Lung (tissue), 11 donors: ENCODE measurements at regions not wholly inside any gene's neighbourhood (a gene's known extent, or its start where the extent isn't known, plus 50 kb on each side); places are given as distances from the start of the nearest gene placed in this dataset.

Experiments used
- ATAC-seq: fragments of 200-7000 bp; cut with Tn5 transposase; one replicate; pipeline ENCODE4 v1.9.1; 2020; ENCODE audit warnings: moderate number of reproducible peaks; ENCODE audit not compliant: insufficient read depth, low FRiP score
- DNase-seq, 3 donors: peaks; one replicate each; pipeline ENCODE4 v3.0.0-alpha.2; 2013 to 2017
- H3K27ac ChIP-seq, 2 donors: one replicate each; pipeline ENCODE4 v1.5.1; 2013; ENCODE audit warnings: mild to moderate bottlenecking in 2 of 2, moderate library complexity in 2 of 2, control low read depth in 1 of 2, inconsistent platforms in 1 of 2, low read depth in 1 of 2, low read length in 1 of 2
- H3K27me3 ChIP-seq, 3 donors: one replicate each; pipeline ENCODE4 v1.5.1; 2013; ENCODE audit warnings: low read length in 2 of 3; ENCODE audit not compliant: control insufficient read depth in 3 of 3, insufficient read depth in 3 of 3
- H3K36me3 ChIP-seq, 4 donors: one replicate each; pipeline ENCODE4 v1.5.1; 2013; ENCODE audit warnings: low read length in 4 of 4, mild to moderate bottlenecking in 1 of 4, moderate library complexity in 1 of 4; ENCODE audit not compliant: control insufficient read depth in 4 of 4, insufficient read depth in 4 of 4
- H3K4me1 ChIP-seq, 5 donors: one replicate each; pipeline ENCODE4 v1.5.1; 2013; ENCODE audit warnings: low read length in 5 of 5, mild to moderate bottlenecking in 2 of 5, moderate library complexity in 1 of 5; ENCODE audit not compliant: control insufficient read depth in 5 of 5, insufficient read depth in 5 of 5
- H3K4me3 ChIP-seq: one replicate; pipeline ENCODE4 v1.5.1; 2013; ENCODE audit warnings: mild to moderate bottlenecking, control low read depth, moderate library complexity
- H3K9ac ChIP-seq, 2 donors: one replicate each; pipeline ENCODE4 v1.5.1; 2013; ENCODE audit warnings: low read length in 2 of 2, control low read depth in 1 of 2; ENCODE audit not compliant: insufficient read depth in 1 of 2
- H3K9me3 ChIP-seq, 4 donors: one replicate each; pipeline ENCODE4 v1.5.1; 2013; ENCODE audit warnings: low read length in 3 of 4, mild to moderate bottlenecking in 1 of 4, moderate library complexity in 1 of 4; ENCODE audit not compliant: control insufficient read depth in 4 of 4, insufficient read depth in 3 of 4
- WGBS, 2 donors: extraction: QIAGEN DNeasy Blood & Tissue Kit; methylation state at CpG; one replicate each; pipeline ENCODE4 v1.1.7; 2013; 5-methylcytosine and 5-hydroxymethylcytosine counted together
- TF ChIP-seq, protein P1 (sequence below): IDR thresholded peaks from 2 replicates; pipeline ENCODE4 v1.5.1; 2012; ENCODE audit warnings: mild to moderate bottlenecking; ENCODE audit errors: control extremely low read depth, extremely low read depth
- donor health status: control.
- donor health status: control.
- donor health status: Bipolar disorder and iron deficiency.
- donor health status: healthy.
- donor health status: DM: yes; HTN: yes; CAD: no.

DNA sequence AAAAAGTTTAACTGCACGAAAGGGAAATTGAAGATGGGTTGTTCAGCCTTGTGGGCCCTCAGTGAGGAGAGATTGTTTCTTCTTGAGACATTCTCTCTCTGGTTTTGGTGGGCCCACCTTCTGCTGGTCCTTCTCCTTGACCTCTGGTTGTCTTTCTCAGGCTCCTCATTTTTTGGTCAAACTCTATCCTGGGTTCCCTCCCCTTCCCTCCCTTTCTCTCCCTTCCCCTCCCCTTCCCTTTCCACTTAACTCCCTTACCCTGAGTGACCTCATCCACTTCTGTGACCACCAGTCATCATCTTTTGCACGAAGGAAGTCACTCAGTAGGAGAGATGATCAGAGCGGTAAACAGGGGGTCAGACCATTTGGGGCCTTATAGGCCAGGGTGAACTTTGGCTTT is 71.5 kb upstream of the RALY start:
- Histone ChIP-seq H3K4me3 (no peak overlapping the region), H3K27ac (no peak overlapping the region), H3K4me1 (no peaks in the 10 kb centered on the region), H3K27me3 (no peaks in the 10 kb centered on the region), H3K9me3 (peaks cover 0 to 5% (median 0%) of the 10 kb centered on the region in 4 donors), H3K9ac (no peak overlapping the region), H3K36me3 (no peaks in the 10 kb centered on the region)
- TF ChIP-seq, protein P1, sequence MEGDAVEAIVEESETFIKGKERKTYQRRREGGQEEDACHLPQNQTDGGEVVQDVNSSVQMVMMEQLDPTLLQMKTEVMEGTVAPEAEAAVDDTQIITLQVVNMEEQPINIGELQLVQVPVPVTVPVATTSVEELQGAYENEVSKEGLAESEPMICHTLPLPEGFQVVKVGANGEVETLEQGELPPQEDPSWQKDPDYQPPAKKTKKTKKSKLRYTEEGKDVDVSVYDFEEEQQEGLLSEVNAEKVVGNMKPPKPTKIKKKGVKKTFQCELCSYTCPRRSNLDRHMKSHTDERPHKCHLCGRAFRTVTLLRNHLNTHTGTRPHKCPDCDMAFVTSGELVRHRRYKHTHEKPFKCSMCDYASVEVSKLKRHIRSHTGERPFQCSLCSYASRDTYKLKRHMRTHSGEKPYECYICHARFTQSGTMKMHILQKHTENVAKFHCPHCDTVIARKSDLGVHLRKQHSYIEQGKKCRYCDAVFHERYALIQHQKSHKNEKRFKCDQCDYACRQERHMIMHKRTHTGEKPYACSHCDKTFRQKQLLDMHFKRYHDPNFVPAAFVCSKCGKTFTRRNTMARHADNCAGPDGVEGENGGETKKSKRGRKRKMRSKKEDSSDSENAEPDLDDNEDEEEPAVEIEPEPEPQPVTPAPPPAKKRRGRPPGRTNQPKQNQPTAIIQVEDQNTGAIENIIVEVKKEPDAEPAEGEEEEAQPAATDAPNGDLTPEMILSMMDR: no peak
- 78 to 79% methylated on average over 3 of the region's 3 CpGs for WGBS, 2 donors
- DNase-seq (no peak), ATAC-seq (no peak)

- TF ChIP-seq, protein P1: no peak
- DNase-seq: no peak
- Histone ChIP-seq H3K9me3 (peaks cover 0 to 5% (median 0%) of the 10 kb centered on the region in 4 donors), H3K9ac (no peak overlapping the region), H3K4me3 (no peak overlapping the region), H3K36me3 (no peaks in the 10 kb centered on the region), H3K27ac (no peak overlapping the region), H3K27me3 (no peaks in the 10 kb centered on the region), H3K4me1 (no peaks in the 10 kb centered on the region)
- 95% methylated on average over 4 of the region's 4 CpGs for WGBS, 2 donors
- ATAC-seq: no peak
These were observed 70.0 kb upstream of the RALY start for GRCh38 chr20:33923740-33924139.

GRCh38 chr20:33925867-33926266 is 67.8 kb upstream of the RALY start:
- ATAC-seq: no peak
- no peak for DNase-seq
- 87 to 95% methylated on average over 2 of the region's 2 CpGs for WGBS, 2 donors
- Histone ChIP-seq H3K27me3 (no peaks in the 10 kb centered on the region), H3K27ac (no peak overlapping the region), H3K9me3 (peaks cover 0 to 5% (median 0%) of the 10 kb centered on the region in 4 donors), H3K4me3 (no peak overlapping the region), H3K9ac (no peak overlapping the region), H3K4me1 (no peaks in the 10 kb centered on the region), H3K36me3 (no peaks in the 10 kb centered on the region)
- TF ChIP-seq, protein P1: no peak

DNA sequence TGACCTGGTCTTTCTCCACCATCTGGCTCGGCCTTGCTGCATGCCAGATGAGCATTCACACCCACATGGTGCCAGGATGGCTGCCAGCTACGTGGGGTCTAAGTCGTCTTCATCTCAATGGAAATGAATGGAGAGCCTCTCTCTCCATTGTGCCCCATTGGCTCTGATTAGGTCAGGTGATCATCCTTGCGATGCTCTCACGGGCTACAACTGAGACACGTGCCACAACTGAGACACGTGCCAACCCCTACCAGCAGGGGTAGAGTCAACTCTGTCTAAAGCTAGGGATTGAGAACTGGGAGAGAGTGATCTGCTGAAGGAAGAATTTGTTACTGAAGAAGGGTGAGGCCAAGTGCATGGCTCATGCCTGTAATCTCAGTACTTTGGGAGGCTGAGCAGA is 67.3 kb upstream of the RALY start:
- H3K9ac ChIP-seq: no peak overlapping the region
- ATAC-seq: no peak
- 95 to 97% methylated on average over 7 of the region's 7 CpGs for WGBS, 2 donors

More for the DNA sequence above, 67.3 kb upstream of the RALY start:
- Histone ChIP-seq H3K4me3 (no peak overlapping the region), H3K9me3 (peaks cover 0 to 5% (median 0%) of the 10 kb centered on the region in 4 donors), H3K4me1 (peaks cover 0 to 1% (median 0%) of the 10 kb centered on the region in 5 donors), H3K36me3 (no peaks in the 10 kb centered on the region), H3K27ac (no peak overlapping the region), H3K27me3 (no peaks in the 10 kb centered on the region)
- DNase-seq: no peak
- TF ChIP-seq, protein P1: no peak
